ENCODE measurements at regions not wholly inside any gene's neighbourhood (a gene's known extent, or its start where the extent isn't known, plus 50 kb on each side); places are given as distances from the start of the nearest gene placed in this dataset.
"Not testable (repeated sequence)": the region's sequence is repeated elsewhere in the genome, so short reads cannot be mapped to it uniquely, and the experiment has no call there.

DNA sequence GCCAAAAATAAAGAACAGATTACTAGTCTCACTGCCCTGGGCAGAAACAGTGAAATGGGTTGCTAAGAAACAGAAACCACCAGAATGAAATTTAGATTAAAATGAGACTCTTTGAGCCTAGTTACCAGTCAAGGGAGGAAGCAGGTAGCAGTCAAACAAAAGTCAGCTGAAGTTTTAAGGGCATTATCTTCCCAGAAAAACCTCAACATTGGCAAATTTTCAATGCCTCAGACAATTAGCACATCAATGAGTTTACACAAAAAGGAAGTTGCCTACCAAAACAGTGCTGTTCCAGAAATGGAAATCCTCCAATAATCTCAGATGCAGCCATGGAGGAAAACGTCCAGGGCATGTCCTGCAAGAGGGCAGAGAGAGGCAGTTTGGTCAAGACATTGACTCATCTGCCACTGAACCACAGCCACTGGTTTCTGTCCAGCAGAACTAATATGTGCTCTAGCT lies 399.7 kb upstream of the ADGRB3 start:
- DNase-seq (ENCODE audit: low spot score): no peak

DNA sequence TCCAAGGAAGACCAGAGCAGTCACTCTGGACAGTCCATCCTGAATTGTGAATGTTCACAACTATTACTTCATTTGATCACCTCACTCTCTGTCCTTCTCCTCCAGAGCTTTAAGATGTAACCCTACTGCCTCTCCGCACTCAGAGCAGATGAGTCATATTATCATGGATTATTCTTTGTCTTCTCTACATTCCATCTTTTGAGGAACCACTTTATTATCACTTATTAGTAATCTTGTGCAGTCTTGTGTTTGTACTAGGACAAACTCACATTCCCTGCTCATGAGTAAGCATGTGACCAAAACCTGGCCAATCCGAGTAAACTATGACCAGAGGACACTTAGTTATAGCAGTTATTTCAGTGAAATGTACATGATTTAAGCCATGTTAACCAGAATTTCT lies 401.5 kb upstream of the ADGRB3 start:
- DNase-seq (ENCODE audit: low spot score): no peak

DNA sequence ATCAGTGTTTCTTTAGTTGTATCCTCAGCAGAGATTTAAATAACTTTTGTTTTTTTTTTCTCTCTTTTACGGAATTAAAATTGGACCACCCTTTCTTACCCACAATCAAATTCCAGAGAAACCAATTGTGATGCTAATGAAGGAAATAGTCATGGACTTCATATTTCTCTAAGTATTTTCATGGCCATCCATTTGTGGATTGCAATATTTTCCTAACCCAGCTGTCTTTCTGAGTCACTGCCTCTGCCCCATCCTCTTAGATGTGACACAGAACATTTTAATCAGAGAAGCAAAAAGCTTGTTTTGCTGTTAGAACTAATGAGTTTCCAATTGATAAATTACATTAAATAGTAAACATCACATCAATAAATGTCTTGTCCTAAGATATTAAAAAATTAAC lies 405.5 kb upstream of the ADGRB3 start:
- no peak for DNase-seq (ENCODE audit: low spot score)

DNA sequence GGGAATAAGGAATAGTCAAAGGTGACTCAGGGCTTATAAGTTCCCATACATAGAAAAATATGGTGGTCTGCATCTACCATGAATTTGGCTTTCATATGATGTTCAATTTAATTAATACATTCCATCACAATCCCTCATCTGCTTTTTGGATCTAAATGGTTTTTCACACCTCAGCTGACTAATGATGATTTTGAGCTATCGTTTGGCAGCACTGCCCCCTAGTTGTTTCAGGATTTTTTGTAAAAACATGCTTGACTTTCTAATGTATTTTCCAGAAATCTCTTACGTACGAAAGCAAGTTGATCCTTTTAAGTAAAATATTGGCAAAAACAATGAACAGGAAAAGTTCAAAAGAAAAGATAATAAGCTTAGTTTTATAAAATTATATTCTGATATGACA lies 408.6 kb upstream of the ADGRB3 start:
- DNase-seq (ENCODE audit: low spot score): no peak

DNA sequence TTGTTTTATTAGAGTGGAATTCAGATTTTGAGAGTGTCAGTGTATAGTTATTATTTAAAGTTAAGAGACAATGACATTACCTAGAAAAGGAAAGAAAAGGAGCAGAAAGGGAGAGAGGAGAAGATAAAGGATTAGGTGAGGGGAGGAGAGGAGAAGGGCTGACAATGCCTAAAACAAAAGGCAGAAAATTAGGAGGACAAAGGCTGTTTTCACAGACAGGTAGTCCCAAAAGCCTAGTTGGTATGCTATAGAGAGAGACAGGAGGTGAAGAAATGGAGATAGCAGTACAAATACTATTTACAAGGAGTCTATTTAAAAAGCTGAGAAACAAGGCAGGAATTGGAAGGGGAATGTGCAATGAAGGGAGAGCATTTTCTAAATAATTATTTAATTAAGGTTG lies 409.4 kb upstream of the ADGRB3 start:
- DNase-seq (ENCODE audit: low spot score): no peak

DNA sequence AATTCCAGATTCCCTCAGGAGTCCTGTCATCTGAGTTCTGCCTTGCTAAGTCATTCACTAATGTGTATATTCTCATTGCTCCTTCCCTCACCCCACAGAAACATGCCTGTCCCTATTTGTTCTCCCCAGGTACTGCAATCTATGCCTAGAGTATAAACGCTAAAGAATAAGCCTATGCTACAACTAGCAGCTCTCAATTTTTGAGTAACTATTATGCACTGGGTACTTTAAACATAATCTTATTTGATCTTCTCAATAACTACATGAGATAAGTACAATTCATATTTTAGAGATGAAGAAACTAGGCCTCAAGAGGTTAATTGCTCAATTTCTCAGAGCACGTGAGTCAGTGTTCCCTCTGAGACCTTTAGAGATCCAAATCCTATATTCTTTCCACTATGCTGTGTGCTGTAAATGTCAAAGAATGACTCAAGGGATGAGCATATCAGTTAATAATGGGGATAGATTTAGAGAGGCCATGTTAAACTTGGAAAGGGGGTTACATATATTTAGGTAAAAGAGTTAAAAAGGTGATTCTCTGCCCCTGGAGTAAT lies 423.8 kb upstream of the ADGRB3 start:
- DNase-seq (ENCODE audit: low spot score): no peak

DNA sequence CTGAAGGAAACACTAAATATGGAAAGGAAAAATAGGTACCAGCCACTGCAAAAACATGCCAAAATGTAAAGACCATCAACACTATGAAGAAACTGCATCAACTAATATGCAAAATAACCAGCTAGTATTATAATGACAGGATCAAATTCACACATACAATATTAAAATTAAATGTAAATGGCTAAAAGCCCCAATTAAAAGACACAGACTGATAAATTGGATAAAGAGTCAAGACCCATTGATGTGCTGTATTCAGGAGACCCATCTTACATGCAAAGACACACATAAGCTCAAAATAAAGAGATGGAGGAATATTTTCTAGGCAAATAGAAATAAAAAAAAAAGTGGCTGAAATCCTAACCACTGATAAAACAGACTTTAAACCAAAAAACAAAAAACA lies 427.5 kb upstream of the ADGRB3 start:
- DNase-seq (ENCODE audit: low spot score): not testable (repeated sequence)

DNA sequence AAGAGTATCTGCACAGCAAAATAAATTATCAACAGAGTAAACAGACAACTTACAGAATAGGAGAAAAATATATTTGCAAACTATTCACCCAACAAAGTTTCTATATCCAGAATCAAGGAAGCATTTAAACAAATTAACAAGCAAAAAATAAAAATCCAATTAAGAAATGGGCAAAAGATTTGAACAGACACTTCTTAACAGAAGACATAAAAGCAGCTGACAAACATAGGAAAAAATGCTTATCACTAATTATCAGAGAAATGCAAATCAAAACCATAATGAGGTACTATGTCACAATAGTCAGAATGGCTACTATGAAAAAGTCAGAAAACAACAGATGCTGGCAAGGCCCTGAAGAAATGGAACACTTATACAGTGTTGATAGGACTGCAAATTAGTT lies 434.2 kb upstream of the ADGRB3 start:
- DNase-seq (ENCODE audit: low spot score): no peak

DNA sequence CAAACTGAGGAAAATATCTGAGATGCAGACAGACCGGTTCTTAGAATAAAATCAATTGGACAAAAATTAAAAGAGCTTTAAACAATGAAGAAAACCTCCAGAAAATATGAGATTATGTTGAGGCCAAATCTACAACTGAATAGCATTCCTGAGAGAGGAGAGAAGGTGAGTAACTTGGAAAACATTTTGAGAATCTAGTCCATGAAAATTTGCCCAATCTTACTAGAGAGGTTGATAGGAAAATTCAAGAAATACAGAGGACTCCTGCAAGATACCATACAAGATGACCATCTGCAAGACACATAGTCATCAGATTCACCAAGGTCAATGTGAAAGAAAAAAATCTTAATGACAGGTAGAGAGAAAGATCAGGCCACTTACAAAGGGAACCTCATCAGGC lies 437.7 kb upstream of the ADGRB3 start:
- no peak for DNase-seq (ENCODE audit: low spot score)

DNA sequence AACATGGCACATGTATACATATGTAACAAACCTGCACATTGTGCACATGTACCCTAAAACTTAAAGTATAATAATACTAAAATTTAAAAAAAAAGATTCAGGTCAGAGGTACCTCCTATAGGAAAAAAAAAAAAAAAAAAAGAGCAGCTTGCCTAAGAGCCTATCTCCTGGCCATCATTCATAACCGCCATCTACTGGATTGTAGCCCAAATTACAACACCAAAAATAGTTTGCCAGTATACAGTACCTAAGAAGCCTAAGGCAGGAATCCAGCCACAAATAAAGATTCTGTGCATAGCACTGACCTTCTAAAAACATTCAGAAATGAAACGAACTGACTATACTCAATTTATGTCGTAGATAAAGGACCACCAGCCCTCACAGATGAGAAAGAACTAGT lies 438.4 kb upstream of the ADGRB3 start:
- no peak for DNase-seq (ENCODE audit: low spot score)

DNA sequence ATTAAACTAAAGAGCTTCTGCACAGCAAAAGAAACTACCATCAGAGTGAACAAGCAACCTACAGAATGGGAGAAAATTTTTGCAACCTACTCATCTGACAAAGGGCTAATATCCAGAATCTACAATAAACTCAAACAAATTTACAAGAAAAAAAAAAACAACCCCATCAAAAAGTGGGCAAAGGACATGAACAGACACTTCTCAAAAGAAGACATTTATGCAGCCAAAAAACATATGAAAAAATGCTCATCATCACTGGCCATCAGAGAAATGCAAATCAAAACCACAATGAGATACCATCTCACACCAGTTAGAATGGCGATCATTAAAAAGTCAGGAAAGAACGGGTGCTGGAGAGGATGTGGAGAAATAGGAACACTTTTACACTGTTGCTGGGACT lies 439.3 kb upstream of the ADGRB3 start:
- not testable (repeated sequence) for DNase-seq (ENCODE audit: low spot score)

DNA sequence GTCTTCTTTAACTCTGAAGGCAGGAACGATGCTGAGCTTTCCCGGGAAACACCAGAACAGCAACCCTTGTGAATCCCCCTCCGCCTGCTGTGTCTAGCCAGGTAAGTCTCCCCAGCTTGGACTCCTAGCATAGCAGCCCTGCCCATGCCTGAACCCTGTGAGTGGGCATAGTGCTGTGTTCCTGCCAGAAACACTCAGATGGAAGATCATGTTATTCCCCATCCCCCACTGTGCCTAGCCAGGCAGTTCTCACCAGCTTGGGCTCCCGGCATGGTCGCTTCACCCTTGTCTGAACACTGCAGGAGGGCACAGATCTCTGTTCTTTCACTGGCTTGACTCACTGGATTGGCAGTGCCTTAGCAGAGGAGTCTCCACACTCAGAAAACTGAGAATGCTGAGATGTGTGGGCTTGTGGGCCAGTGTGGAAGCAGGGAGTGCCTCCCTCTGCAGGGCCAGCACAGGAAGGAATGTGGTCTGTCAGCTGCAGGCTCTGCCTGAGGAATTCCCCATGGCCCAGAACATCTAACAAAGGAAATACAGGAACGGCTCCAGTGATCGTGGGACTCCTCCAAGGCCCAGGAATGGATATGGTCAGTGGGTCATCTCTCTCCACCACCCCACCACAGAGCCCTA lies 440.1 kb upstream of the ADGRB3 start:
- no peak for DNase-seq (ENCODE audit: low spot score)

DNA sequence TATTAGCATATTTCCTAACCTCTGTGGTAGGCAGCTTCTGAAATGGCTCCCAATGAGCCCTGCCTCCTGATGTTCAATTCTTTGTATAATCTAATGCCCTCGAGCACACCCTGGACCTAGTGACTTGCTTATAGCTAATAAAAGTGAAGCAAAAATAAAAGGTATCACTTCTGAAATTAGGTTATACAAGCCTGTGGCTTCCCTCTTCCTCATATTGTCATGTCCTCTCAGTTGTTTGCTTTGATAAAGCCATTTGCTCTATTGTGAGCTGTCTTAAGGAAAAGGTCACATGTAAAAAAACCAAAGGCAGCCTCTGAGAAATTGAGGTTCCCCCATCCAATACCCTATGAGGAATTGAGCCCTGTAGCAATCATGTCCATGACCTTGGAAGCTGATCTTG lies 442.1 kb upstream of the ADGRB3 start:
- DNase-seq (ENCODE audit: low spot score): no peak

DNA sequence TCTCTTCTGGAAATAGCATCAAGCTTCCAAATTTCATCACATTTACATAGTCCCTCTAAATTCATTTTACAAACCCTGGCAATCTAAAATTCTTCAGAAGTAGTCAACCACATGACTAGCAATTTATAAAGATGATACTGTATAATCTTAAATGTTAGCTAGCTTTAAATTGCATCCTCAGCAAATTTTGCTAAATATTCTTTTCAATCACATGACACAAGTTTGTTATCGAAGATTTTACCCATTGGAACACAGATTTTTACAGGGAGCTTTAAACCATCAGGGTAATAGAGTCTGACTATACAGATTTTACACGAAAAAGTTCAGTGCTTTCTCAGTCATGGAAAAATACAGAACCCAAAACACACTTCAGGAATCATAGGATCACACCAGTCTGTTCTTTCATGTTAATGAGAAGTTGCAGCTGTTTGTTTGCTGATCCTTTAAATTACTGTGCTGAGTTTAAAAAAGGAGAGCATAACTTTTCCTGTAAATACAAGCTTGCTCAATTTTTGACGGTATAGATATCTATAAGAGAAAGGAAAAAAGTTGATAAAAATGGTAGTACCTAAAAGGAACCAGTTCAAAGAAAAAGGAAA lies 445.8 kb upstream of the ADGRB3 start:
- no peak for DNase-seq (ENCODE audit: low spot score)

DNA sequence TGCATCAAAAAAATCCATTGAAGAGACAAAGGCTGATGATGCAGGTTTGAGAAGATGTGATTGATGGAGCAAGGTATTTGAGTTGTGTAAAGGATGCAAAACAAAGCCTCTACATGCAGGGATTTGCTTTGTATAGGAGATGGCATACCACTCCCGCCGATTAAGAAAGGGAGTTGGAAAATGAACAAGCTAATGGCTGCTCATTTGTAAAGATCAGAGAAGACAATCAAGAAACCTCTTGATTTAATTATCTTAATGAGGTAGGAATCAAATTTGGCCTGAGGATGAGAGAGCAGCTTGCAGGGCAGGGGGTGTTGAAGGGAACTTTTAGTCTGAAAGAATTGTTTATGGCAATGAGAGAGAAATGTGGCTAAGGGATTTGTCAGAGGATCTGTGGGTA lies 448.2 kb upstream of the ADGRB3 start:
- DNase-seq (ENCODE audit: low spot score): no peak

DNA sequence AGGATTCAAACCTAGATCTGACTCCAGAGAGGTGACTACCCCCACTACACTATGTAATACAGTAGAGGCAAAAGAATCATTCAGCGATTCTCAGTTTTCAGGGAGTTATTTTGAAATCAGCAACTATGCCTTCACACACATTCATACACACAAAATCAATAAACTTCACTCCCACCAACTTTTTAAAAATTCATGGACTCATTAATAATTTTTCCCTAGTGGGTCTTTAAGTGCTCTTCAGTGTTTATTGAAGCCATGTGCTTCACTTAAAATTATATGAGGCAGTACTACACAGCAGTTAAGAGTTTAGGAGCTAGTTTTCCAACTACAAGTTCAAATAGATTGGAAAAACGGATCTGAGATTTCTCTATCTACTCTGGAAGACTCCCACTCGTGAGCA lies 452.7 kb upstream of the ADGRB3 start:
- no peak for DNase-seq (ENCODE audit: low spot score)

DNA sequence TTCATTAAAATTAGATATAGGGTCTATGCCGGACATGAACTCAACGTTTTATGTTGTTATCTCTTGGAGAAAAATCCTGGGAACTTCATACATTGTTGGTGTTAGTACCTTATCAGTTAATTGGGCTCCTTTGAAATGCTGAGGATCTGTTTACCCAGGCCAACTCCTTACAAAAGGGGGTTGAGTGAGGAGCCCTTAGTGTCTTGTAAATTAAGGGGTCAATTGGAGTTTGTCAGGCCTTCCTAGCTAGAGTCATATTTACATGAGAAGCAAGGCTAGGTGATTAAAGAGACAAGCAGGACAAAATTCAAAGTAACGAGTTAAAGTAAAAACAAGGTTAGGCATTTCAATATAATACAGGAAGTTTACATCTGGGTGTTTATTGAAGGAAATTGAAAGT lies 454.1 kb upstream of the ADGRB3 start:
- DNase-seq (ENCODE audit: low spot score): not testable (repeated sequence)

DNA sequence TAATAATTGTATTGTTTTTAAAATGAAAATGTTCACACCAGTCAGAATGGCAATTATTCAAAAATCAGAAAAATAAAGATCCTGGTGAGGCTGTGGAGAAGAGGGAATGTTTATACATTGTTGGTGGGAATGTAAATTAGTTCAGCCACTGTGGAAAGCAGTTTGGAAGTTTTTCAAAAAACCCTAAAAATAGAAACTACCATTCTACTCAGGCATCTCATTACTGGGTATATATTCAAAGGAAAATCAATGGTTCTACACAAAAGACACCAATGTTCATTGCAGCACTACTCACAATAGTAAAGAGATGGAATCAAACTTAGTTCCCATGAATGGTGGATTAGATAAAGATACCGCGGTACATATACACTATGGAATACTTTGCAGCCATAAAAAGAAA lies 461.5 kb upstream of the ADGRB3 start:
- DNase-seq (ENCODE audit: low spot score): no peak

DNA sequence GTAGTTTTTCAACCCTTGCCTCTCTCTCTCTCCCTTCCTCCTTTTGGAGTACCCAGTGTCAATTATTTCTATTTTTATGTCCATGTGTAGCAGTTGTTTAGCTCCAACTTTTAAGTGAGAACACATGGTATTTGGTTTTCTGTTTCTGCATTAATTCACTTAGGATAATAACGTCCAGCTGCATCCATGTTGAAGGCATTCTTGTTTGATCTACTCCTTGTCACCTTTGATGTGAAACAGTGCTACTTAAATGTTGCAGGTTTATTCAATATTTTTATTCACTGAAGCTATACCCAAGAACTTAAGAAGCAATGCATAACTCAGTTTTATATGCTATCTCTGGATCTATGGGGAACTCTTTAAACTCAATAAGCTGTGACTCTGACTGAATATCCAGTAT lies 465.2 kb upstream of the ADGRB3 start:
- no peak for DNase-seq (ENCODE audit: low spot score)

DNA sequence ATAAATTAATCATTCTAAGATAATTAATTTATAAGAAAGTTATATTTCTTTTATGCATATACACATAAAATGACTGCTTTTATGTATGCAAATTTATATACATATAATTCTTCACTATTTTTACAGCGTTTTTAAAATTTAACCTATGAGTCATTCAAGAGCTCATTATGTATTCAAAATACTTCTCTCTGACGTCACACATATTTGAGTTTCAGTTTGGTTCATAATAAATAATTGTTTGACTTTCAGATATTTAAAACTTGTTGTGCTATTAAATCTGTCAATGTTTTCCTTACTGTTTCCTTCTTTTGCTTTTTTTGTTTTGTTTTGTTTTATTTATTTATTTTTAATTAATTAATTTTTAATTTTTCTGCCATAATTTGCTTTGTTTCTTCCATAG lies 467.5 kb upstream of the ADGRB3 start:
- DNase-seq (ENCODE audit: low spot score): no peak

DNA sequence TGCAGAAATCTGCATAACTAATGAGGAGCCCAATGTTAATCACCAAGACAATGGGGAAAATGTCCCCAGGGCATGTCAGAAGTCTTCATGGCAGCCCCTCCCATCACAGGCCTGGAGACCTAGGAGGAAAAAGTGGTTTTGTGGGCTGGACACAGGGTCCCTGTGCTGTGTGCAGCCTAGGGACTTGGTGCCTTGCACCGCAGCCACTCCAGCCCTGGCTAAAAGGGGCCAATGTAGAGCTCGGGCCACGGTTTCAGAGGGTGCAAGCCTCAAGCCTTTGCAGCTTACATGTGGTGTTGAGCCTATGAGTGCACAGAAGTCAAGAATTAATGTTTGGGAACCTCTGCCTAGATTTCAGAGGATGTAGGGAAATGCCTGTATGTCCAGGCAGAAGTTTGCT lies 474.3 kb upstream of the ADGRB3 start:
- not testable (repeated sequence) for DNase-seq (ENCODE audit: low spot score)

DNA sequence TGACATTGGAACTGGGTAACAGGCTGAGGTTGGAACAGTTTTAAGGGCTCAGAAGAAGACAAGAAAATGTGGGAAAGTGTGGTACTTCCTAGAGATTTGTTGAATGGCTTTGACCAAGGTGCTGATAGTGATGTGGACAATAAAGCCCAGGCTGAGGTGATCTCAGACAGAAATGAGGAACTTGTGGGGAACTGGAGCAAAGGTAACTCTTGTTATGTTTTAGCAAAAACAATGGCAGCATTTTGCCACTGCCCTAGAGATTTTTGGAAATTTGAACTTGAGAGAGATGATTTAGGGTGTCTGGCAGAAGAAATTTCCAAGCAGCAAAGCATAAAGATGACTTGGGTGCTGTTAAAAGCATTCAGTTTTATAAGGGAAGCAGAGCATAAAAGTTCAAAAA lies 474.7 kb upstream of the ADGRB3 start:
- DNase-seq (ENCODE audit: low spot score): no peak

DNA sequence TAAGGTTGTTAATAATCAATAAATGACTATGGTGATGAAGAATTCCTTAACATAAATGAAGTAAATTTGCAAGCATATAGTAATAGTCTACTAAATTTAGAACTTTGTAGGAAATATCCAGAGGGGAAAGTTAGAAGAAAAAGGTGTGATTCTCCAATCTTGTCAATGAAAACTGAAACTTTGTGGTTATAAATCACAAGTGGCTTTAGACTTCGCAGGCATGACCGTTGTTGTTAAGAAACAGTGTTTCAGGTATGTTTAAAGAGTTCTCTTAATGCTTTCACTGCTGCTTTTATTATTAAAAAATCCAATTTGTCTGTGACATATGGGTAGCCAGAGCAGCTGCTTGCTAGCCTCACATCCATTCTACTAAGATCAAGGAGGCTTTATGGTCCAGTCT lies 475.6 kb upstream of the ADGRB3 start:
- no peak for DNase-seq (ENCODE audit: low spot score)

DNA sequence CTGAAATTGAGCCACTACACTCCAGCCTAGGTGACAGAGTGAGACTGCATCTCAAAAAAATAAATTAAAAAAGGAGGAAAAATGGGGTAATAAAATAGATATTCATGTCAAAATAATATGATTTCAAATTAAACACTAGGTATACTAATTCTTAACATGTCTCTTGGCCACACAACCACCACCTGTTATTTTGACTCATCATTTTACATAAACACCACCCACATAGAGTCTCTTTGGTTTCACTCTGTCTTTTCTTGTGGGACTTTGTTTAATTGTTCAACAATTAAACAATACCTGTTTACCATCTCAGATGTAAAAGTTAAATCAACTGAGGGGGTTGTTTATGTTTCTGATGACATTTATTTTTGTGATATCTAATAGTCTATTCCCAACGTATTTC lies 476.8 kb upstream of the ADGRB3 start:
- no peak for DNase-seq (ENCODE audit: low spot score)
